Lower lobe of right lung (tissue), 2 donors: ENCODE measurements at regions not wholly inside any gene's neighbourhood (a gene's known extent, or its start where the extent isn't known, plus 50 kb on each side); places are given as distances from the start of the nearest gene placed in this dataset.

Experiments used
- ATAC-seq, 2 donors: fragments of 200-7000 bp; cut with Tn5 transposase; one replicate each; pipeline ENCODE4 v1.9.1; 2020 to 2022; ENCODE audit warnings: mild to moderate bottlenecking in 2 of 2, moderate library complexity in 2 of 2
- DNase-seq: peaks from one replicate; pipeline ENCODE4 v3.0.0-alpha.2; 2020
- H3K27ac ChIP-seq: fragments of 200-600 bp; one replicate; pipeline ENCODE4 v1.8.0; 2022
- H3K27me3 ChIP-seq: fragments of 200-600 bp; one replicate; pipeline ENCODE4 v1.8.0; 2022; ENCODE audit warnings: low read depth
- H3K36me3 ChIP-seq: fragments of 200-600 bp; one replicate; pipeline ENCODE4 v1.8.0; 2022; ENCODE audit warnings: mild to moderate bottlenecking
- H3K4me1 ChIP-seq: fragments of 200-600 bp; one replicate; pipeline ENCODE4 v1.8.0; 2022
- H3K4me3 ChIP-seq: fragments of 200-600 bp; one replicate; pipeline ENCODE4 v1.8.0; 2022; ENCODE audit warnings: mild to moderate bottlenecking
- H3K9me3 ChIP-seq: fragments of 200-600 bp; one replicate; pipeline ENCODE4 v1.8.0; 2022
- intact Hi-C: fragments of 100-400 bp; cut with DNase I; formaldehyde crosslinking; loops from one replicate; pipeline ENCODE4 v1.11.0; 2022
- TF ChIP-seq, protein P1 (sequence below): fragments of 200-600 bp; IDR thresholded peaks from one replicate; pipeline ENCODE4 v1.8.0; 2022; ENCODE audit warnings: antibody characterized with exemption, mild to moderate bottlenecking
- donor health status: DM: no; HTN: yes; CAD: no; lungs with severe emphysema.

DNA sequence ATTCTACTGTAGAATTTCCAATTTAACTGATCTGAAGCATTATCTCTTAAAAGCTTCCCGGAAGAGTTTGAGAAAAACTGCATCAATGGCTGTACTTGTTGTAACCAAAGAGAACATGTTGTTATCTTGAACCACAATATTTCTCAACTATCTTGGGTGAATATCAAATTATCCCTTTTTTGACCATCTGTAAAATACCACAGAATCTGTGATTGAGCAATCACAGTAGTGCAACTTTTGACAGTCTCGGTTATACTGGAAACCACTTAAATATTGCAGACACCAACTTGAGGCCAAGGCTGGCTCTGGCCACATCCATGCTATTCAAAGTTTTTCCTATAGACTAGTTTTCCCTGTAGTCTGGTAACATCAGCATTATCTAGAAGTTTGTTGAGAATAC is 842.8 kb upstream of the EPHA6 start:
- Histone ChIP-seq H3K27me3 (no peaks in the 10 kb centered on the region), H3K27ac (no peak overlapping the region), H3K4me3 (no peak overlapping the region), H3K36me3 (no peaks in the 10 kb centered on the region), H3K9me3 (no peaks in the 10 kb centered on the region), H3K4me1 (no peaks in the 10 kb centered on the region)
- ATAC-seq (no peak), DNase-seq (no peak)
- TF ChIP-seq, protein P1, sequence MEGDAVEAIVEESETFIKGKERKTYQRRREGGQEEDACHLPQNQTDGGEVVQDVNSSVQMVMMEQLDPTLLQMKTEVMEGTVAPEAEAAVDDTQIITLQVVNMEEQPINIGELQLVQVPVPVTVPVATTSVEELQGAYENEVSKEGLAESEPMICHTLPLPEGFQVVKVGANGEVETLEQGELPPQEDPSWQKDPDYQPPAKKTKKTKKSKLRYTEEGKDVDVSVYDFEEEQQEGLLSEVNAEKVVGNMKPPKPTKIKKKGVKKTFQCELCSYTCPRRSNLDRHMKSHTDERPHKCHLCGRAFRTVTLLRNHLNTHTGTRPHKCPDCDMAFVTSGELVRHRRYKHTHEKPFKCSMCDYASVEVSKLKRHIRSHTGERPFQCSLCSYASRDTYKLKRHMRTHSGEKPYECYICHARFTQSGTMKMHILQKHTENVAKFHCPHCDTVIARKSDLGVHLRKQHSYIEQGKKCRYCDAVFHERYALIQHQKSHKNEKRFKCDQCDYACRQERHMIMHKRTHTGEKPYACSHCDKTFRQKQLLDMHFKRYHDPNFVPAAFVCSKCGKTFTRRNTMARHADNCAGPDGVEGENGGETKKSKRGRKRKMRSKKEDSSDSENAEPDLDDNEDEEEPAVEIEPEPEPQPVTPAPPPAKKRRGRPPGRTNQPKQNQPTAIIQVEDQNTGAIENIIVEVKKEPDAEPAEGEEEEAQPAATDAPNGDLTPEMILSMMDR, result no peak
- intact Hi-C loops, result no loop called here

- TF ChIP-seq, protein P1, result no peak
- DNase-seq (no peak), ATAC-seq (no peak)
- intact Hi-C loops, result no loop called here
- Histone ChIP-seq H3K9me3 (no peaks in the 10 kb centered on the region), H3K27ac (no peak overlapping the region), H3K27me3 (no peaks in the 10 kb centered on the region), H3K36me3 (no peaks in the 10 kb centered on the region), H3K4me3 (no peak overlapping the region), H3K4me1 (no peaks in the 10 kb centered on the region)
Measured at GRCh38 chr3:95994338-95994737, 820.1 kb upstream of the EPHA6 start.

DNA sequence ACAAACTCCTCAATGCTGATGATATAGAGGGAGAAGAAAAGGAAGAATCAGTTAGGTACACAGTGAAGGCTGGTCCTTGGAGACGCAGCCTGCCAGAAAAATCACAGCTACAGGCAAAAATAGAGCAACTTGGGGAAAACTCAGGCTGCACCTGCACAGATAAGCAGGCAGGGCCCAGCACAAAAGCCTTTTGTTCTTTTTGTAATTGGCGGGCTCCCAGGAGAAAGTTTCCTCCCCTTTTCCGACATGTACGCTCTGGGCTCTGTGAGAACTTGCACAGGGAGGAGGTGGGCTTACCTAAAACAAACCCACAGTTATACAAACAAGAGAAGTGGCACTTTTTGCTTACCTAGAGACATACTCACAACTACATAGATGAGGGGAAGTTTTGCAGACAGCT is 813.4 kb upstream of the EPHA6 start:
- no peak overlapping the region for H3K4me3 ChIP-seq
- no peak overlapping the region for H3K27ac ChIP-seq
- H3K4me1 ChIP-seq, result no peaks in the 10 kb centered on the region
- intact Hi-C loops, result no loop called here
- no peak for DNase-seq
- no peaks in the 10 kb centered on the region for H3K36me3 ChIP-seq
- H3K9me3 ChIP-seq, result no peaks in the 10 kb centered on the region
- no peaks in the 10 kb centered on the region for H3K27me3 ChIP-seq
- no peak for ATAC-seq
- TF ChIP-seq, protein P1, result no peak

DNA sequence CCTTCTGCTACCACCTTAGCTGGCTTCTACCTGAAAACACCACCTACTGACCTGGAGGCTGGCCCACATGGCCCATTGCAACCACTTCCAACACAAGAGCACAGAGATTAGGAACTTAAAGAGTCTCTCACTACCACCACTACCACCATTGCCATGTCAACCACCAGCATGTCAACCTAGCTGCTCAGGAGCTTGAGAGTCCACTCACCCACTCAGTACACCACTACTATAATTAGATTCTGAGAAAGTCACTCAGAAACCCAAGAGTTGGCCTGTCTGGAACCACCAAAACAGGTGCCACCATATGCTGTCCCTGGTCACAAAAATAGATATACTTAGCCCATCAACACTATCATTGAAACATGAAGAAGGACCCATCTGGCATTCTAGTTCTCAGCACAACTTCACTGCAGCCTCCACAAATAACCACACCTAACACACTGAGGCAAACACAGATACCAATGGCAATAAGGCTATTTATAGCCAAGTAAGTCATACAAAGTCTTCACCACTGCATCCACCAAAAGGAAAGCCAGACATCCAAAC is 806.7 kb upstream of the EPHA6 start:
- DNase-seq (no peak), ATAC-seq (no peak)
- H3K9me3 ChIP-seq, result no peaks in the 10 kb centered on the region
- H3K4me1 ChIP-seq, result no peaks in the 10 kb centered on the region
- no peak overlapping the region for H3K4me3 ChIP-seq
- TF ChIP-seq, protein P1, result no peak
- H3K27me3 ChIP-seq, result no peaks in the 10 kb centered on the region
- no peak overlapping the region for H3K27ac ChIP-seq
- intact Hi-C loops, result no loop called here
- no peaks in the 10 kb centered on the region for H3K36me3 ChIP-seq

DNA sequence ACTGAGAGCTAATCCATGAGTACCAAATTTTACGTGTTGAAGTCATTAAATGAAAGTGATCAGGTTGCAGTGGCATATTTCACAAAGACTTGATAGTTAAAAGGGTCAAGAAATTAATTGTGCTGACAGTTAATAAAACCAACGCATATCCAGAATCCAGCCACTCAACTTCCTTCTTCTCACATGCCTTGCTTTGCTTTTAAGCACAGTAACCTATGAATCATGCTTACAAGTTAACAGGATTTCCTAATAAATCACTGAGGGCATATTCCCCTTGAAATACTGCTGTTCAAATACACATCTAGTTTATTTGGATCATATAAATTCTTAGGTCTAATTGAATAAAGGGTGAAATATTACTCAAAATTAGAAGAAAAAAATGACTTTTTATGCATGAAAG is 801.5 kb upstream of the EPHA6 start:
- Histone ChIP-seq H3K36me3 (no peaks in the 10 kb centered on the region), H3K4me1 (no peaks in the 10 kb centered on the region), H3K4me3 (no peak overlapping the region), H3K27me3 (no peaks in the 10 kb centered on the region), H3K9me3 (no peaks in the 10 kb centered on the region), H3K27ac (no peak overlapping the region)
- ATAC-seq (no peak), DNase-seq (no peak)
- intact Hi-C loops, result no loop called here
- TF ChIP-seq, protein P1, result no peak

DNA sequence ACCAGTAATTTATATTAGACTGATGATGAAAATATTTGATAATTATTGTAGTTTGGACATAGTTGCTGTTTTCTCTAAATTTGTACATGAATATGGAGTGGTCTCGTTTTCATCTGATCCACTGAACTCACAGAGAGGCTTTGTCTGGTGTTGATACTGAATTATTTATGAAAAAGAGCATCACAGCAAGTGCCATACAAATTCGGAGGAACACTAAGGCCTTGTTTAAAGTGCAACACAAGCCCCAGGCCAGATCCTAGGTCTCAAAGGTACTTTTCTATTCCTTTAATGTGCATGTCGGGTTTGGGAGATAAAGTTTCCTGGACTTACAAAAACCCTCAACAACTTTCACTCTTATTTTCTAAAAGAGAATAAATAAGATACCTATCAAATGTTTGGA is 796.8 kb upstream of the EPHA6 start:
- DNase-seq, result no peak
- no peaks in the 10 kb centered on the region for H3K4me1 ChIP-seq
- intact Hi-C loops, result no loop called here
- TF ChIP-seq, protein P1, result no peak
- no peaks in the 10 kb centered on the region for H3K27me3 ChIP-seq
- no peaks in the 10 kb centered on the region for H3K9me3 ChIP-seq
- H3K4me3 ChIP-seq, result no peak overlapping the region
- no peak for ATAC-seq
- H3K36me3 ChIP-seq, result no peaks in the 10 kb centered on the region
- no peak overlapping the region for H3K27ac ChIP-seq
